ENCODE measurements at regions not wholly inside any gene's neighbourhood (a gene's known extent, or its start where the extent isn't known, plus 50 kb on each side); places are given as distances from the start of the nearest gene placed in this dataset.

DNA sequence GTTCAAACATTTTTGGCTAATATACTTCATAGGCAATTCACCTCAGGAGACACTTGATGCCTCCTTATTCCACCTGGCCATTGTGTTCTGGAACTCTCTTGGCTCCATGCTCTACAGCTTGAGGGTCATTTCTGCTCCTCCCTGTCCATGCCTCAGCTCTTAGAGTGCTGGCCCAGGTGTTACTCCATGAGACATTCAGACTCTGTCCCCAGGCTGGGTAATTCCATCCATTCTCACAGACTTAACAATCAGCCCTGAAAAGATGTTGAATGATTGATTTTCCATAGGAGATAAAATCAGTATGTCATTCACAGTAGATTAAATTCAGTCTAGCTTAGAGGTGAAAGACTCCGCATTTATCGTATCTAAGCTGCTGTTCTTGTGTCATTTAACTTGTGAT is 168.6 kb upstream of the CWC22 start:
- no peak for ATAC-seq
- no peak for DNase-seq (ENCODE audit: low spot score)

- ATAC-seq, result no peak
- no peak for DNase-seq (ENCODE audit: low spot score)
Measured at GRCh38 chr2:180174580-180174979, 167.5 kb upstream of the CWC22 start.

- no peak for ATAC-seq
- no peak for DNase-seq (ENCODE audit: low spot score)
Measured at GRCh38 chr2:180169474-180169873, 162.4 kb upstream of the CWC22 start.

- no peak for ATAC-seq
- no peak for DNase-seq (ENCODE audit: low spot score)
Measured at GRCh38 chr2:180161415-180161814, 154.3 kb upstream of the CWC22 start.

DNA sequence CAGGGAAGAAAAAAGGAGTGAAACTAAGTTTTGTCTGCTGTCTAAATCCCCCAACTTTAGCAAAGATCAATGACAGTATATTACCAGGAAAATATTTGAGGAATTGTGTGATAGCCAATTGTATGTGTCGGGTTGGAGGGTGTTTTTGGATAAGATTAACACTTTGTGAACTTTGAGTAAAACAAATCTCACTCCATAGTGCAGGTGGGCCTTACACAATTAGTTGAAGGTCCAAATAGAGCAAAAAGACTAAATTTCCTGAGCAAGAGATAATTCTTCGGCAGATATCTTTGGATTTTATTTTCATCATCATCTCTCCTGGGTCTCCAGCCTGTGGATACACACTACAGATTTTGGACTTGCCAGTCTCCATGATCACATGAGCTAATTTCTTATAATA is 152.8 kb upstream of the CWC22 start:
- no peak for ATAC-seq

GRCh38 chr2:180158961-180159360 is 151.9 kb upstream of the CWC22 start:
- ATAC-seq (no peak), DNase-seq (ENCODE audit: low spot score) (no peak)

More for the DNA sequence above, 152.8 kb upstream of the CWC22 start:
- DNase-seq (ENCODE audit: low spot score), result no peak

DNA sequence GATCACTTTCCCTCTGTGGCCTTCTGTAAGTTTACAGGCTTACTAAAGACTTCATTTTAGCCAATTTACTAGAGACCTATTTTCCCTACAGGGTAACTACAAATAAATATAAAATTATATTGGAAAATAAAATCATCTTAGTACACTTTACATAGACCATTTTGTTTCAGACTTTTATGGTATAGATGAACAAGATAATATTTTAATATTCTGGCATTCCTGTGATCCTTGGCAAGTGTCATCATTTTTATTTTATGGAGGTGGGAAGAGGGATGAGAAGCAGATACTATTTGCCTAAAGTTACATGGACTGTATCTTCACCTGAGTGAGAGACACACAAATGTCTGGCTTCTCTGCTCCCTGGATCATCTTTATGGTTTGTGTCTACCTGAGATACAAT is 149.6 kb upstream of the CWC22 start:
- ATAC-seq (no peak), DNase-seq (ENCODE audit: low spot score) (no peak)

- DNase-seq (ENCODE audit: low spot score), result no peak
- no peak for ATAC-seq
Measured at GRCh38 chr2:180150606-180151005, 143.5 kb upstream of the CWC22 start.

- no peak for DNase-seq (ENCODE audit: low spot score)
- ATAC-seq, result no peak
Measured at GRCh38 chr2:180146541-180146940, 139.4 kb upstream of the CWC22 start.

GRCh38 chr2:180146114-180146513 is 139.0 kb upstream of the CWC22 start:
- no peak for ATAC-seq
- DNase-seq (ENCODE audit: low spot score), result no peak

DNA sequence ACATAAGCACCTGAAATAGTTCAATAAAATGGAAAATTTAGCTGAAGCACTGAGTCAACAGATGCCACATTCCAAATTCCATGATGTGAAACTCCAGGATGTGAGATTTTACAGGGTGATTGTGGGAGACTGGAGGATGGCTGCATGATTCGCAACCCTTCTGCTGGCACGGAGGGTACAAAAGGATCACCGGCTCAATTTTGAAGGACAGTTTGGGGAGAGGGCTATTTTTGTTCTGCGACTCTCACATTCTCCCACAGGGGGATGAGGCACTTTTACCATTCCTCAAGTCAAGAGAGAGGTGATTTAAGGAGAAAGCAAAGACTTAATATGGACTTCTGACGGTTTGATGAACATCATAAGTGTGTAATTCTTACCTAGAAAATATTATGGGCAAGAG is 138.1 kb upstream of the CWC22 start:
- DNase-seq (ENCODE audit: low spot score) (no peak), ATAC-seq (no peak)

- no peak for ATAC-seq
Measured at GRCh38 chr2:180144338-180144813, 137.3 kb upstream of the CWC22 start.

DNA sequence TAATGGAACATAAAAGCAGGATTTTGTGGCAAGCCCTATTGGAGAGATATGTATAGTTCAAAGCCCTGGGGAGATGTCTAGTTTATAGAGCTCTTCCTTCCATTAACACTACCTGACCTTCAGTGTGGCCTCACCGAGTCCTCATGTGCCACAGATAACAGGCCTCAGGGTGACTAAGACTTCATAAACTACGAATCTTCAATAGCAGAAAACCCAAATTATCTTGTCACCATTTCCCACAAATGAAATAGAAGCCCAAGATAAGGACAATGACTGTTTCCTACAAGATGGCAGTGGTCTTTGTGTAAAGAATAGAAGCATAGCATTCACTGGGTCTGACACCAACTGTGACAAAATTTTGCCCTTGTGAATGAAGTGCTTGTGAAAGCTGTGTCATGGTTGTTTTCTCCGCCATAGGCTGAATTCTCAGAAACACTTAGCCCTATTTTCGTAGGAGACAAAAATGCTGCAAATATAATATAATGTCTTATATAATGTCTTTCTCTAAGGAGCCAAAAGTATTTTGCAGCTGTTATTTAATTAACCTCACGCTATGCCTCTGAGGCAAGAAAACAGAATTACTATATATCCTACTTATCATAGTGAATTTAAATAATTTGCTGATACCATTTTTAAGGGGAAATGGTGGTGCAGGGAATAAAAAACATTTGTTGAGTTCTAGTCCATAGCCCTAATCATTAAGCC is 136.7 kb upstream of the CWC22 start:
- ATAC-seq, result no peak
- no peak for DNase-seq (ENCODE audit: low spot score)

More at GRCh38 chr2:180144338-180144813, 137.3 kb upstream of the CWC22 start:
- DNase-seq (ENCODE audit: low spot score), result no peak

- ATAC-seq (no peak), DNase-seq (ENCODE audit: low spot score) (no peak)
Measured at GRCh38 chr2:180141600-180141999, 134.5 kb upstream of the CWC22 start.

- no peak for ATAC-seq
- DNase-seq (ENCODE audit: low spot score), result no peak
Measured at GRCh38 chr2:180133736-180134135, 126.6 kb upstream of the CWC22 start.

DNA sequence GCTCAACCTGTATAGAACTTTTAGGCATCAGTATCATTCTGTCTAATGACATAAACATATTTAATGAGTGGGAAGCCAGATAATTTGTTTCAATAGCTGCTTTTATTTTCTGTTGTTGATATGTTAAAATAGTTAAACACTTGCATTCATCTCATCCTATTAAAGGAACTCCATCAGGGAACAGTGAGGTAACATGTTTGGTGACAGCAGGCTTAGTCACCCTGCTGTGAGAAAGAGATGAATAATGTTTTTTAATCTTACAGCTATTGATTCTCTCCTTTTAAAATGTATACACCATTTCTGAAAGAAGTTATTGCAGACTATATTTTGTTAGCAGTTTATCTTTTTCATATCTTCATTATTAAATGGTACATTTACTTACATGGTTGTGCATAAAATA is 123.3 kb upstream of the CWC22 start:
- ATAC-seq (no peak), DNase-seq (ENCODE audit: low spot score) (no peak)

DNA sequence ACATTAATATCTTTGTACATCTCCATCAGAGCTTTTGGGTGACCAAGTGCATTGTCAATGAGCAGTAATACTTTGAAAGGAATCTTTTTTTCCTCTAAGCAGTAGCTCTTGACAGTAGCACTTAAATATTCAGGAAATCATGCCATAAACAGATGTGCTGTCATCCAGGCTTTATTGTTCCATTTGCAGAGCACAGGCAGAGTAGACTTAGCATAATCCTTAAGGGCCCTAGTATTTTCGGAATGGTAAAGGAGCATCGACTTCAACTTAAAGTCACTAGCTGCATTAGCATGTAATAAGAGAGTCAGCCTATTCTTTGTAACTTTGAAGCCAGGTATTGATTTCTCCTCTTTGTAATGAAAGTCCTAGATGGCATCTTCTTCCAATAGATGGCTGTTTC is 121.8 kb upstream of the CWC22 start:
- ATAC-seq, result no peak
- DNase-seq (ENCODE audit: low spot score), result no peak

GRCh38 chr2:180125245-180125962 is 118.3 kb upstream of the CWC22 start:
- peak; percentile 94 for ATAC-seq
- DNase-seq (ENCODE audit: low spot score), result peak; percentile 48

DNA sequence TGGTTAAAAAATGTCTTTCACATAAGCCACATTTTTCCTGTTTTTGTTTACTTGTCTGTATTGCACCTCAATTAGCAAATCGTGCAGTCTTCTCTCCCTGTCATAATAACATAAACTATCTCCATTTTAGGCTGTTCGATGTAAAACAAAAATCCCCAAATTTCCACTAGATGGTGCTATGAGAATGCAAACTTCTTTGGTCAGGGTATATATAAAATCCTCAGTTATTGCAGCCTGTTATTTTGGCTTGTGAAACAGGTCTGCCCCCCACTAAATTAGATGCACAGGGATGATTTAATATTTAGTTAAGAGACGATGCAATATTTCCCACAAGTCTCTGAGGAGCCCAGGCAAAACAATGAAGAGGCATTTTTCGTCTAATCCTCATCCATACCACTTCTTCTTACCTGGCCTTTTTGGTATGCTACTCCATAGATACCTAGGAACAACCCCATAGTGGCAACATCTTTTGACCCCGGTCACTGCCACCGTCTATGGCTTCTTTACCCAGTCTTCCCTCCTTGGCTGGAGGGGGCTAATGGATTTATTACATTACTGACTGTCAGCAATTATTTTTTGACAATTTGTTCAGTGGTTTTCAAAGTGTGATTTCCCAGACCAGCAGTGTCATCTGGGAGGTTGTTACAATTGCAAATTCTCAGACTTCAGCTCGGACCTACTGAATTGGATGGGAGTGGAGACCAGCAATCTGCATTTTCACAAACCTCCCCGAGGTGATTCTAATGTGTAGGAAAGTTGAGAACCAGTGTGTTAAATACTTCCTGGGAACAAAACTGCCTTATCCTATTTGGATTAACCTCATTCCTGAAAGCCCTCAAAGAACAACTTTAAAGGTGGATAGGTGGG is 117.4 kb upstream of the CWC22 start:
- ATAC-seq, result peak; percentile 81
- DNase-seq (ENCODE audit: low spot score), result no peak

DNA sequence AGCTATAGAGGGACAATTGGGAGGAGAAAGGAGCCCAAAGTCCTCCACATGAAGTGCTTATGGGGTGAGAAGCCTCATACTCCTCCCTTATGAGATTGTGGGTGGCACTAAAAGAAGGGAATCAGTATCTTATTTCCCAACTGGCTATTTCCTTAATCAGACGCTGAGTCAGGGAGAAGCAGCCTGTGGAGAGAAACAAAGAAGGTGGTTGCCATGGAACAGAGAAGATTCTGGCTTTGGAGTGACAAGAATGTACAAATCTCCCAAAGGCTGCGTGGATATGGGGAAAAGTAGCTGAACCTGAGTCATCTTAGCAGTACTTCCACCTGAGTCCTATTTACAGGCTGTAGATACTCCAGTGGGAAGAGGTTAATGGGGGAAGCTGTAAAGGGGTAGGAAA is 115.8 kb upstream of the CWC22 start:
- DNase-seq (ENCODE audit: low spot score), result no peak
- no peak for ATAC-seq

- DNase-seq (ENCODE audit: low spot score), result no peak
- ATAC-seq, result no peak
Measured at GRCh38 chr2:180115675-180116074, 108.6 kb upstream of the CWC22 start.

DNA sequence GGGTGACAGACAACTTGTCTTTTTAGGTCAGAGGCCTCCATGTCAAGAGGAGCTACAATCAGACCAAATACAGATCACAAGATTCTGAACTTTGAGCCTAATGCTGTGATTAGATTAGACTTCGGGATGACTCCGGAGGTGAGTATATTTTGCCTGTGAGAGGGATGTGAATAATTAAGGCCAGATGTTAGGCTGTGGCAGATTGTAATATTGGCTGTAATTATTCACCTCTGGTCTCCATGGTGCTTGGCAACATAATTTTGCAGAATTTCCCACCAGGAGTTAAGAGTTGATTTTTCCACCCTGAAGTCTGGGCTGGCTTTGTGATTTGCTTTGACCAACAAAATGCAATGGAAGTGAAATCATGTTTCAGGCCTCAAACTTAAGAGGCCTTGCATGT is 108.2 kb upstream of the CWC22 start:
- ATAC-seq, result no peak
- no peak for DNase-seq (ENCODE audit: low spot score)
